ENCODE measurements at regions not wholly inside any gene's neighbourhood (a gene's known extent, or its start where the extent isn't known, plus 50 kb on each side); places are given as distances from the start of the nearest gene placed in this dataset.
A peak's percentile ranks its signal among the peaks of the same experiment; 100 is the strongest.
"Not testable (repeated sequence)": the region's sequence is repeated elsewhere in the genome, so short reads cannot be mapped to it uniquely, and the experiment has no call there.

GRCh38 chr11:95412074-95412473 is 181.1 kb upstream of the SESN3 start:
- Histone ChIP-seq H3K27ac (ENCODE audit: low read depth, low read length) (no peak overlapping the region), H2BK15ac (replicated peaks; ENCODE audit: low read depth) (no peak overlapping the region)
- WGBS (ENCODE audit: extremely low coverage, insufficient coverage, low lambda C conversion rate): no CpG with 5 or more reads among the region's 3 CpGs

GRCh38 chr11:95410707-95411106 is 179.7 kb upstream of the SESN3 start:
- not testable (repeated sequence) for H3K27ac ChIP-seq (ENCODE audit: low read depth, low read length); H2BK120ac ChIP-seq (ENCODE audit: low read depth, low read length); H2BK15ac ChIP-seq (replicated peaks; ENCODE audit: low read depth); H3K4me1 ChIP-seq (ENCODE audit: control insufficient read depth, low read depth, low read length); H3K79me1 ChIP-seq (ENCODE audit: low read length); H3K36me3 ChIP-seq (ENCODE audit: control insufficient read depth, insufficient read depth, low read length); H3K79me2 ChIP-seq (ENCODE audit: control insufficient read depth, insufficient read depth, low read length); H3K4me3 ChIP-seq (ENCODE audit: low read length); H3K4me2 ChIP-seq (ENCODE audit: low read length); H4K8ac ChIP-seq (ENCODE audit: low read depth, low read length); H3K56ac ChIP-seq (ENCODE audit: low read length); H3K23ac ChIP-seq (ENCODE audit: low read length); H3K9ac ChIP-seq (ENCODE audit: low read length); DNase-seq; H3K18ac ChIP-seq (ENCODE audit: low read length); H2AK5ac ChIP-seq (ENCODE audit: low read length); H2BK5ac ChIP-seq (ENCODE audit: low read length); H3K27me3 ChIP-seq (ENCODE audit: insufficient read depth, low read length, poor library complexity); H4K5ac ChIP-seq (ENCODE audit: low read length); H3K4ac ChIP-seq (ENCODE audit: low read depth, low read length)

More at GRCh38 chr11:95412074-95412473, 181.1 kb upstream of the SESN3 start:
- Histone ChIP-seq H2BK5ac (ENCODE audit: low read length) (no peak overlapping the region), H4K8ac (ENCODE audit: low read depth, low read length) (no peak overlapping the region), H3K4ac (ENCODE audit: low read depth, low read length) (no peak overlapping the region), H4K5ac (ENCODE audit: low read length) (no peak overlapping the region), H2BK120ac (ENCODE audit: low read depth, low read length) (no peak overlapping the region), H3K4me2 (ENCODE audit: low read length) (no peak overlapping the region), H3K56ac (ENCODE audit: low read length) (no peak overlapping the region), H3K36me3 (ENCODE audit: control insufficient read depth, insufficient read depth, low read length) (no peaks in the 10 kb centered on the region), H3K27me3 (ENCODE audit: insufficient read depth, low read length, poor library complexity) (no peaks in the 10 kb centered on the region), H3K79me2 (ENCODE audit: control insufficient read depth, insufficient read depth, low read length) (no peaks in the 10 kb centered on the region), H3K79me1 (ENCODE audit: low read length) (no peaks in the 10 kb centered on the region), H3K4me1 (ENCODE audit: control insufficient read depth, low read depth, low read length) (no peaks in the 10 kb centered on the region), H3K4me3 (ENCODE audit: low read length) (no peak overlapping the region), H3K9ac (ENCODE audit: low read length) (no peak overlapping the region), H2AK5ac (ENCODE audit: low read length) (no peak overlapping the region), H3K23ac (ENCODE audit: low read length) (no peak overlapping the region), H3K18ac (ENCODE audit: low read length) (no peak overlapping the region)
- no peak for DNase-seq

GRCh38 chr11:95406271-95406670 is 175.3 kb upstream of the SESN3 start:
- no peaks in the 10 kb centered on the region for H3K79me1 ChIP-seq (ENCODE audit: low read length)
- no peak overlapping the region for H4K5ac ChIP-seq (ENCODE audit: low read length)
- H3K4me2 ChIP-seq (ENCODE audit: low read length): no peak overlapping the region
- no peak overlapping the region for H4K8ac ChIP-seq (ENCODE audit: low read depth, low read length)
- no peak overlapping the region for H3K18ac ChIP-seq (ENCODE audit: low read length)
- H3K27me3 ChIP-seq (ENCODE audit: insufficient read depth, low read length, poor library complexity): no peaks in the 10 kb centered on the region
- no peak overlapping the region for H3K4me3 ChIP-seq (ENCODE audit: low read length)
- H3K23ac ChIP-seq (ENCODE audit: low read length): no peak overlapping the region
- H2BK120ac ChIP-seq (ENCODE audit: low read depth, low read length): no peak overlapping the region
- WGBS (ENCODE audit: extremely low coverage, insufficient coverage, low lambda C conversion rate): no CpG with 5 or more reads among the region's 1 CpG
- H3K56ac ChIP-seq (ENCODE audit: low read length): no peak overlapping the region
- H3K4me1 ChIP-seq (ENCODE audit: control insufficient read depth, low read depth, low read length): no peaks in the 10 kb centered on the region
- no peak overlapping the region for H3K4ac ChIP-seq (ENCODE audit: low read depth, low read length)
- H3K79me2 ChIP-seq (ENCODE audit: control insufficient read depth, insufficient read depth, low read length): no peaks in the 10 kb centered on the region
- H2BK15ac ChIP-seq (replicated peaks; ENCODE audit: low read depth): no peak overlapping the region
- no peak for DNase-seq
- H3K27ac ChIP-seq (ENCODE audit: low read depth, low read length): no peak overlapping the region
- no peak overlapping the region for H3K9ac ChIP-seq (ENCODE audit: low read length)
- H2AK5ac ChIP-seq (ENCODE audit: low read length): no peak overlapping the region
- no peak overlapping the region for H2BK5ac ChIP-seq (ENCODE audit: low read length)
- H3K36me3 ChIP-seq (ENCODE audit: control insufficient read depth, insufficient read depth, low read length): no peaks in the 10 kb centered on the region

- Histone ChIP-seq H3K18ac (ENCODE audit: low read length) (no peak overlapping the region), H2AK5ac (ENCODE audit: low read length) (no peak overlapping the region), H3K23ac (ENCODE audit: low read length) (no peak overlapping the region), H3K27me3 (ENCODE audit: insufficient read depth, low read length, poor library complexity) (no peaks in the 10 kb centered on the region), H4K8ac (ENCODE audit: low read depth, low read length) (no peak overlapping the region), H3K36me3 (ENCODE audit: control insufficient read depth, insufficient read depth, low read length) (no peaks in the 10 kb centered on the region), H3K79me1 (ENCODE audit: low read length) (no peaks in the 10 kb centered on the region), H3K4me1 (ENCODE audit: control insufficient read depth, low read depth, low read length) (no peaks in the 10 kb centered on the region), H3K79me2 (ENCODE audit: control insufficient read depth, insufficient read depth, low read length) (no peaks in the 10 kb centered on the region), H4K5ac (ENCODE audit: low read length) (no peak overlapping the region), H3K56ac (ENCODE audit: low read length) (no peak overlapping the region), H3K9ac (ENCODE audit: low read length) (no peak overlapping the region), H3K4ac (ENCODE audit: low read depth, low read length) (no peak overlapping the region), H3K27ac (ENCODE audit: low read depth, low read length) (no peak overlapping the region), H3K4me3 (ENCODE audit: low read length) (no peak overlapping the region), H3K4me2 (ENCODE audit: low read length) (no peak overlapping the region), H2BK15ac (replicated peaks; ENCODE audit: low read depth) (no peak overlapping the region), H2BK120ac (ENCODE audit: low read depth, low read length) (no peak overlapping the region), H2BK5ac (ENCODE audit: low read length) (no peak overlapping the region)
- no CpG with 5 or more reads among the region's 4 CpGs for WGBS (ENCODE audit: extremely low coverage, insufficient coverage, low lambda C conversion rate)
- DNase-seq: peak; percentile 40
Observed at GRCh38 chr11:95404370-95404769, 173.4 kb upstream of the SESN3 start.

- Histone ChIP-seq H2AK5ac (ENCODE audit: low read length) (no peak overlapping the region), H4K8ac (ENCODE audit: low read depth, low read length) (no peak overlapping the region), H3K4me2 (ENCODE audit: low read length) (no peak overlapping the region), H3K79me1 (ENCODE audit: low read length) (no peaks in the 10 kb centered on the region), H3K79me2 (ENCODE audit: control insufficient read depth, insufficient read depth, low read length) (no peaks in the 10 kb centered on the region), H3K27me3 (ENCODE audit: insufficient read depth, low read length, poor library complexity) (no peaks in the 10 kb centered on the region), H3K23ac (ENCODE audit: low read length) (no peak overlapping the region), H4K5ac (ENCODE audit: low read length) (no peak overlapping the region), H3K36me3 (ENCODE audit: control insufficient read depth, insufficient read depth, low read length) (no peaks in the 10 kb centered on the region), H3K18ac (ENCODE audit: low read length) (no peak overlapping the region), H3K4me3 (ENCODE audit: low read length) (no peak overlapping the region), H2BK15ac (replicated peaks; ENCODE audit: low read depth) (no peak overlapping the region), H2BK120ac (ENCODE audit: low read depth, low read length) (no peak overlapping the region), H3K27ac (ENCODE audit: low read depth, low read length) (no peak overlapping the region), H3K9ac (ENCODE audit: low read length) (no peak overlapping the region), H2BK5ac (ENCODE audit: low read length) (no peak overlapping the region), H3K4me1 (ENCODE audit: control insufficient read depth, low read depth, low read length) (no peaks in the 10 kb centered on the region), H3K4ac (ENCODE audit: low read depth, low read length) (no peak overlapping the region), H3K56ac (ENCODE audit: low read length) (no peak overlapping the region)
- no peak for DNase-seq
- no CpG with 5 or more reads among the region's 3 CpGs for WGBS (ENCODE audit: extremely low coverage, insufficient coverage, low lambda C conversion rate)
Observed at GRCh38 chr11:95398437-95399112, 167.6 kb upstream of the SESN3 start.

GRCh38 chr11:95392644-95393043 is 161.6 kb upstream of the SESN3 start:
- no peak overlapping the region for H3K23ac ChIP-seq (ENCODE audit: low read length)
- no peak overlapping the region for H3K4ac ChIP-seq (ENCODE audit: low read depth, low read length)
- H3K56ac ChIP-seq (ENCODE audit: low read length): no peak overlapping the region
- no peak overlapping the region for H4K5ac ChIP-seq (ENCODE audit: low read length)
- H4K8ac ChIP-seq (ENCODE audit: low read depth, low read length): no peak overlapping the region
- no peak overlapping the region for H3K27ac ChIP-seq (ENCODE audit: low read depth, low read length)
- H3K4me2 ChIP-seq (ENCODE audit: low read length): no peak overlapping the region
- no peaks in the 10 kb centered on the region for H3K79me2 ChIP-seq (ENCODE audit: control insufficient read depth, insufficient read depth, low read length)
- no peak overlapping the region for H2BK5ac ChIP-seq (ENCODE audit: low read length)
- H3K18ac ChIP-seq (ENCODE audit: low read length): no peak overlapping the region
- no peaks in the 10 kb centered on the region for H3K79me1 ChIP-seq (ENCODE audit: low read length)
- no peak overlapping the region for H3K9ac ChIP-seq (ENCODE audit: low read length)
- no peaks in the 10 kb centered on the region for H3K4me1 ChIP-seq (ENCODE audit: control insufficient read depth, low read depth, low read length)
- no peak overlapping the region for H2AK5ac ChIP-seq (ENCODE audit: low read length)
- H3K36me3 ChIP-seq (ENCODE audit: control insufficient read depth, insufficient read depth, low read length): no peaks in the 10 kb centered on the region
- no CpG with 5 or more reads among the region's 1 CpG for WGBS (ENCODE audit: extremely low coverage, insufficient coverage, low lambda C conversion rate)
- no peaks in the 10 kb centered on the region for H3K27me3 ChIP-seq (ENCODE audit: insufficient read depth, low read length, poor library complexity)
- H2BK120ac ChIP-seq (ENCODE audit: low read depth, low read length): no peak overlapping the region
- peak; percentile 56 for DNase-seq
- H2BK15ac ChIP-seq (replicated peaks; ENCODE audit: low read depth): no peak overlapping the region
- H3K4me3 ChIP-seq (ENCODE audit: low read length): no peak overlapping the region

All from mesendoderm (in vitro differentiated cells).